Smooth muscle cell (in vitro differentiated cells): ENCODE measurements at regions not wholly inside any gene's neighbourhood (a gene's known extent, or its start where the extent isn't known, plus 50 kb on each side); places are given as distances from the start of the nearest gene placed in this dataset.

Experiments
- DNase-seq: peaks from one replicate; lab custom pipeline; 2025; ENCODE audit not compliant: unreplicated experiment; lab: John Stamatoyannopoulos, UW
- H2AFZ ChIP-seq: fragments of 200-600 bp; sonication (generic); 2 replicates; pipeline ENCODE4 v1.6.0; 2016; ENCODE audit warnings: antibody characterized with exemption, low read depth, mild to moderate bottlenecking
- H3F3A ChIP-seq: fragments of 200-600 bp; sonication (generic); 2 replicates; pipeline ENCODE4 v1.6.0; 2017; ENCODE audit warnings: antibody characterized with exemption, low read depth
- H3K27ac ChIP-seq: fragments of 200-600 bp; sonication (generic); 2 replicates; pipeline ENCODE4 v1.5.1; 2016; ENCODE audit warnings: low read depth, mild to moderate bottlenecking
- H3K27me3 ChIP-seq: fragments of 200-600 bp; sonication (generic); 2 replicates; pipeline ENCODE4 v1.6.1; 2016; ENCODE audit warnings: low read depth, mild to moderate bottlenecking
- H3K36me3 ChIP-seq: fragments of 200-600 bp; sonication (generic); 2 replicates; pipeline ENCODE4 v1.5.1; 2016; ENCODE audit warnings: low read depth
- H3K4me1 ChIP-seq: fragments of 200-600 bp; sonication (generic); 2 replicates; pipeline ENCODE4 v1.5.1; 2016; ENCODE audit warnings: low read depth
- H3K4me2 ChIP-seq: fragments of 200-600 bp; sonication (generic); 2 replicates; pipeline ENCODE4 v1.6.0; 2016; ENCODE audit warnings: mild to moderate bottlenecking
- H3K4me3 ChIP-seq: fragments of 200-600 bp; sonication (generic); 2 replicates; pipeline ENCODE4 v1.5.1; 2016; ENCODE audit warnings: mild to moderate bottlenecking
- H3K79me2 ChIP-seq: fragments of 200-600 bp; sonication (generic); 2 replicates; pipeline ENCODE4 v1.6.0; 2016; ENCODE audit warnings: low read depth, mild to moderate bottlenecking
- H3K9ac ChIP-seq: fragments of 200-600 bp; sonication (generic); 2 replicates; pipeline ENCODE4 v1.6.0; 2016; ENCODE audit warnings: low read depth
- H3K9me3 ChIP-seq: fragments of 200-600 bp; sonication (generic); replicated peaks from 2 replicates; pipeline ENCODE4 v1.5.1; 2016; ENCODE audit warnings: low read depth
- H4K20me1 ChIP-seq: fragments of 200-600 bp; sonication (generic); 2 replicates; pipeline ENCODE4 v1.6.0; 2016; ENCODE audit warnings: low read depth
- CTCF ChIP-seq: fragments of 200-600 bp; sonication (generic); IDR thresholded peaks from 2 replicates; pipeline ENCODE4 v1.5.1; 2017; ENCODE audit warnings: borderline replicate concordance, mild to moderate bottlenecking, antibody characterized with exemption; ENCODE audit not compliant: insufficient read depth, poor library complexity, severe bottlenecking
- WGBS: methylation state at CpG from one replicate; pipeline ENCODE4 v1.1.7; 2016; ENCODE audit warnings: low lambda C conversion rate; 5-methylcytosine and 5-hydroxymethylcytosine counted together

- no peak overlapping the region for H3K4me2 ChIP-seq
- no peak overlapping the region for H3K4me3 ChIP-seq
- H3K27me3 ChIP-seq, result peaks cover 5% of the 10 kb centered on the region
- no peak overlapping the region for H2AFZ ChIP-seq
- no peak for DNase-seq
- peaks cover 7% of the 10 kb centered on the region for H3K4me1 ChIP-seq
- WGBS, result 92% methylated on average over 5 of the region's 5 CpGs
- no peak overlapping the region for H3K9ac ChIP-seq
- no peak for TF ChIP-seq CTCF
- no peaks in the 10 kb centered on the region for H3K9me3 ChIP-seq
- no peaks in the 10 kb centered on the region for H3K79me2 ChIP-seq
- H3K27ac ChIP-seq, result no peak overlapping the region
- no peaks in the 10 kb centered on the region for H3F3A ChIP-seq
- H3K36me3 ChIP-seq, result no peaks in the 10 kb centered on the region
- no peaks in the 10 kb centered on the region for H4K20me1 ChIP-seq
Measured at GRCh38 chr5:96340357-96340756, 92.7 kb downstream of the PCSK1 start.

GRCh38 chr5:96339862-96340261 is 93.2 kb downstream of the PCSK1 start:
- no peaks in the 10 kb centered on the region for H4K20me1 ChIP-seq
- no peak overlapping the region for H3K4me2 ChIP-seq
- H3K79me2 ChIP-seq, result no peaks in the 10 kb centered on the region
- H3K27me3 ChIP-seq, result peaks cover 5% of the 10 kb centered on the region
- peaks cover 7% of the 10 kb centered on the region for H3K4me1 ChIP-seq
- no peak for TF ChIP-seq CTCF
- WGBS, result 92% methylated on average over 3 of the region's 3 CpGs
- no peak overlapping the region for H3K9ac ChIP-seq
- DNase-seq, result no peak
- no peak overlapping the region for H3K4me3 ChIP-seq
- H3F3A ChIP-seq, result no peaks in the 10 kb centered on the region
- H3K9me3 ChIP-seq, result no peaks in the 10 kb centered on the region
- no peaks in the 10 kb centered on the region for H3K36me3 ChIP-seq
- no peak overlapping the region for H2AFZ ChIP-seq
- no peak overlapping the region for H3K27ac ChIP-seq

- Histone ChIP-seq H3K27me3 (peaks cover 2% of the 10 kb centered on the region), H3K9ac (no peak overlapping the region), H3K4me2 (no peak overlapping the region), H3K36me3 (no peaks in the 10 kb centered on the region), H4K20me1 (no peaks in the 10 kb centered on the region), H3K79me2 (no peaks in the 10 kb centered on the region), H3K4me3 (no peak overlapping the region), H3K4me1 (peaks cover 7% of the 10 kb centered on the region), H2AFZ (no peak overlapping the region), H3F3A (no peaks in the 10 kb centered on the region), H3K27ac (no peak overlapping the region), H3K9me3 (no peaks in the 10 kb centered on the region)
- DNase-seq, result no peak
- WGBS, result 72% methylated on average over 6 of the region's 6 CpGs
- no peak for TF ChIP-seq CTCF
Measured at GRCh38 chr5:96338624-96339415, 94.2 kb downstream of the PCSK1 start.

- WGBS, result 86% methylated on average over 2 of the region's 2 CpGs
- Histone ChIP-seq H3K9ac (no peak overlapping the region), H3K27me3 (no peaks in the 10 kb centered on the region), H4K20me1 (no peaks in the 10 kb centered on the region), H3K27ac (no peak overlapping the region), H2AFZ (no peak overlapping the region), H3K36me3 (no peaks in the 10 kb centered on the region), H3K4me1 (peaks cover 7% of the 10 kb centered on the region), H3K4me2 (no peak overlapping the region), H3K9me3 (no peaks in the 10 kb centered on the region), H3F3A (no peaks in the 10 kb centered on the region), H3K4me3 (no peak overlapping the region), H3K79me2 (no peaks in the 10 kb centered on the region)
- no peak for DNase-seq
- TF ChIP-seq CTCF, result no peak
Measured at GRCh38 chr5:96338091-96338490, 95.0 kb downstream of the PCSK1 start.
